ENCODE measurements at regions not wholly inside any gene's neighbourhood (a gene's known extent, or its start where the extent isn't known, plus 50 kb on each side); places are given as distances from the start of the nearest gene placed in this dataset.
A peak's percentile ranks its signal among the peaks of the same experiment; 100 is the strongest.

GRCh38 chr5:88939300-88939699 is 56.3 kb upstream of the MEF2C start:
- TF ChIP-seq POLR2AphosphoS5 (IDR thresholded peaks at IDR 0.05): no peak
- no peak for TF ChIP-seq EP300 (IDR thresholded peaks at IDR 0.05)
- TF ChIP-seq CTCF (IDR thresholded peaks at IDR 0.05): no peak
- no peak for TF ChIP-seq POLR2A (IDR thresholded peaks at IDR 0.05; ENCODE audit: low read depth)
- WGBS: 89% methylated on average over 2 of the region's 2 CpGs
- H3K4me1 ChIP-seq: peaks cover 4 to 35% (median 28%) of the 10 kb centered on the region in 4 donors
- H3K27ac ChIP-seq (replicated peaks in 1 of 4): peak overlapping the region in 1 of 4 donors; percentile 12
- no peaks in the 10 kb centered on the region for H3K27me3 ChIP-seq
- H3K36me3 ChIP-seq: no peaks in the 10 kb centered on the region
- H3K4me3 ChIP-seq: no peak overlapping the region
- intact Hi-C loops (cut with DNase I): no loop called here
- H3K9me3 ChIP-seq: no peaks in the 10 kb centered on the region
- no peak for DNase-seq (ENCODE audit: extremely low spot score)

- Histone ChIP-seq H3K36me3 (no peaks in the 10 kb centered on the region), H3K4me3 (no peak overlapping the region), H3K4me1 (peaks cover 4 to 33% (median 27%) of the 10 kb centered on the region in 4 donors), H3K9me3 (no peaks in the 10 kb centered on the region), H3K27me3 (no peaks in the 10 kb centered on the region), H3K27ac (replicated peaks in 1 of 4) (peak overlapping the region in 2 of 4 donors; percentile 12 to 22)
- intact Hi-C loops (cut with DNase I): no loop called here
- no peak for TF ChIP-seq CTCF (IDR thresholded peaks at IDR 0.05)
- no peak for TF ChIP-seq POLR2A (IDR thresholded peaks at IDR 0.05; ENCODE audit: low read depth)
- no peak for TF ChIP-seq POLR2AphosphoS5 (IDR thresholded peaks at IDR 0.05)
- TF ChIP-seq EP300 (IDR thresholded peaks at IDR 0.05): no peak
- WGBS: 62% methylated on average over 3 of the region's 3 CpGs
- DNase-seq (ENCODE audit: extremely low spot score): no peak
Measured at GRCh38 chr5:88938488-88938887, 55.5 kb upstream of the MEF2C start.

- TF ChIP-seq POLR2AphosphoS5 (IDR thresholded peaks at IDR 0.05) (no peak), EP300 (IDR thresholded peaks at IDR 0.05) (no peak), CTCF (IDR thresholded peaks at IDR 0.05) (no peak), POLR2A (IDR thresholded peaks at IDR 0.05; ENCODE audit: low read depth) (no peak)
- Histone ChIP-seq H3K27ac (replicated peaks in 1 of 4) (no peak overlapping the region), H3K36me3 (no peaks in the 10 kb centered on the region), H3K27me3 (no peaks in the 10 kb centered on the region), H3K9me3 (no peaks in the 10 kb centered on the region), H3K4me3 (no peak overlapping the region), H3K4me1 (peaks cover 0 to 23% (median 16%) of the 10 kb centered on the region in 4 donors)
- WGBS: 94% methylated on average over 5 of the region's 5 CpGs
- intact Hi-C loops (cut with DNase I): no loop called here
- no peak for DNase-seq (ENCODE audit: extremely low spot score)
Measured at GRCh38 chr5:88937406-88937805, 54.4 kb upstream of the MEF2C start.

- Histone ChIP-seq H3K27me3 (no peaks in the 10 kb centered on the region), H3K4me1 (no peaks in the 10 kb centered on the region), H3K36me3 (no peaks in the 10 kb centered on the region), H3K9me3 (no peaks in the 10 kb centered on the region), H3K27ac (replicated peaks in 1 of 4) (no peak overlapping the region), H3K4me3 (no peak overlapping the region)
- 97% methylated on average over 3 of the region's 3 CpGs for WGBS
- no peak for TF ChIP-seq POLR2A (IDR thresholded peaks at IDR 0.05; ENCODE audit: low read depth)
- no peak for TF ChIP-seq POLR2AphosphoS5 (IDR thresholded peaks at IDR 0.05)
- TF ChIP-seq CTCF (IDR thresholded peaks at IDR 0.05): no peak
- no peak for TF ChIP-seq EP300 (IDR thresholded peaks at IDR 0.05)
- DNase-seq (ENCODE audit: extremely low spot score): no peak
- intact Hi-C loops (cut with DNase I): no loop called here
Measured at GRCh38 chr5:88934439-88934838, 51.5 kb upstream of the MEF2C start.

Small RNA genes lying in the stretch of these regions (small RNA-seq; reads per million reads assigned to genes)
- 0 reads per million in 3 donors for gene MIR3660

Measured in esophagus muscularis mucosa (tissue), 4 donors.